ENCODE measurements at regions not wholly inside any gene's neighbourhood (a gene's known extent, or its start where the extent isn't known, plus 50 kb on each side); places are given as distances from the start of the nearest gene placed in this dataset.

GRCh38 chr2:219692521-219692920 is 65.1 kb downstream of the SLC4A3 start:
- TF ChIP-seq CTCF (IDR thresholded peaks at IDR 0.05; ENCODE audit: unreplicated experiment), result no peak
- no peaks in the 10 kb centered on the region for H3K9me3 Mint-ChIP-seq (ENCODE audit: low read depth)
- no peak overlapping the region for H3K4me3 Mint-ChIP-seq (ENCODE audit: low read depth)
- no peak overlapping the region for H3K27ac Mint-ChIP-seq
- peaks cover 2% of the 10 kb centered on the region for H3K4me1 Mint-ChIP-seq (ENCODE audit: low read depth)
- peaks cover 6% of the 10 kb centered on the region for H3K27me3 Mint-ChIP-seq
- no peaks in the 10 kb centered on the region for H3K36me3 Mint-ChIP-seq (ENCODE audit: insufficient read depth)
- no peak for DNase-seq (ENCODE audit: low spot score, unreplicated experiment)

GRCh38 chr2:219695145-219695709 is 67.8 kb downstream of the SLC4A3 start:
- H3K9me3 Mint-ChIP-seq (ENCODE audit: low read depth), result no peaks in the 10 kb centered on the region
- peaks cover 10% of the 10 kb centered on the region for H3K27me3 Mint-ChIP-seq
- no peak for DNase-seq (ENCODE audit: low spot score, unreplicated experiment)
- H3K4me1 Mint-ChIP-seq (ENCODE audit: low read depth), result peaks cover 2% of the 10 kb centered on the region
- H3K36me3 Mint-ChIP-seq (ENCODE audit: insufficient read depth), result no peaks in the 10 kb centered on the region
- no peak overlapping the region for H3K4me3 Mint-ChIP-seq (ENCODE audit: low read depth)
- no peak for TF ChIP-seq CTCF (IDR thresholded peaks at IDR 0.05; ENCODE audit: unreplicated experiment)
- no peak overlapping the region for H3K27ac Mint-ChIP-seq

- Mint-ChIP-seq H3K36me3 (ENCODE audit: insufficient read depth) (no peaks in the 10 kb centered on the region), H3K4me1 (ENCODE audit: low read depth) (peaks cover 2% of the 10 kb centered on the region), H3K9me3 (ENCODE audit: low read depth) (no peaks in the 10 kb centered on the region), H3K27ac (no peak overlapping the region), H3K4me3 (ENCODE audit: low read depth) (no peak overlapping the region), H3K27me3 (peaks cover 16% of the 10 kb centered on the region)
- no peak for DNase-seq (ENCODE audit: low spot score, unreplicated experiment)
- no peak for TF ChIP-seq CTCF (IDR thresholded peaks at IDR 0.05; ENCODE audit: unreplicated experiment)
Observed at GRCh38 chr2:219697811-219698747, 70.6 kb downstream of the SLC4A3 start.

GRCh38 chr2:219698748-219699439 is 71.5 kb downstream of the SLC4A3 start:
- no peaks in the 10 kb centered on the region for H3K36me3 Mint-ChIP-seq (ENCODE audit: insufficient read depth)
- DNase-seq (ENCODE audit: low spot score, unreplicated experiment), result no peak
- no peaks in the 10 kb centered on the region for H3K9me3 Mint-ChIP-seq (ENCODE audit: low read depth)
- TF ChIP-seq CTCF (IDR thresholded peaks at IDR 0.05; ENCODE audit: unreplicated experiment), result no peak
- no peak overlapping the region for H3K4me3 Mint-ChIP-seq (ENCODE audit: low read depth)
- peaks cover 2% of the 10 kb centered on the region for H3K4me1 Mint-ChIP-seq (ENCODE audit: low read depth)
- peaks cover 24% of the 10 kb centered on the region for H3K27me3 Mint-ChIP-seq
- H3K27ac Mint-ChIP-seq, result no peak overlapping the region

GRCh38 chr2:219699440-219699821 is 72.0 kb downstream of the SLC4A3 start:
- no peak for TF ChIP-seq CTCF (IDR thresholded peaks at IDR 0.05; ENCODE audit: unreplicated experiment)
- H3K4me1 Mint-ChIP-seq (ENCODE audit: low read depth), result peaks cover 2% of the 10 kb centered on the region
- no peaks in the 10 kb centered on the region for H3K9me3 Mint-ChIP-seq (ENCODE audit: low read depth)
- H3K36me3 Mint-ChIP-seq (ENCODE audit: insufficient read depth), result no peaks in the 10 kb centered on the region
- no peak overlapping the region for H3K27ac Mint-ChIP-seq
- H3K4me3 Mint-ChIP-seq (ENCODE audit: low read depth), result no peak overlapping the region
- DNase-seq (ENCODE audit: low spot score, unreplicated experiment), result no peak
- peaks cover 28% of the 10 kb centered on the region for H3K27me3 Mint-ChIP-seq
